GM21737 (cell line): ENCODE measurements at regions not wholly inside any gene's neighbourhood (a gene's known extent, or its start where the extent isn't known, plus 50 kb on each side); places are given as distances from the start of the nearest gene placed in this dataset.

Experiments used
- ATAC-seq: cut with Tn5 transposase; IDR thresholded peaks from one replicate; pipeline ENCODE4 v1.9.1; 2021; ENCODE audit warnings: mild to moderate bottlenecking, moderate library complexity; ENCODE audit not compliant: unreplicated experiment

DNA sequence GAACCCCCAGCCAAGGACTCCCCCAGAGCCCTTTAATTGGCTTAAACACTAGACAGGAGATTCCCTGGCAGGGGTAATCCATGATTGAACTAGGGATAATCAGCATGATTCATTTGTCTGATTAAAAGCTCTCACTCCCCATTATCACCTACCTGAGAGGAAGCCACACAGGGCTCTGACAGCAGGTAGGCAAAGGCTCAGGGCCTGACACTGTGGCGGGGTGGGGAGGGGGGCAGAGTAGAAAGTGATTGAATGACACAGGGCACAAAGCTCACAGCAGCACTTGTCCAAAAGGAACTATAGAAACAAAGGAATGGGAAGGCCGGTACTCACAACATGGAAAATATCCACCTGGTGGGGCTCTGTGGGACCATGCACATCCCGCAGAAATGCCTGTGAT lies 231.6 kb downstream of the MAFB start:
- ATAC-seq: no peak

DNA sequence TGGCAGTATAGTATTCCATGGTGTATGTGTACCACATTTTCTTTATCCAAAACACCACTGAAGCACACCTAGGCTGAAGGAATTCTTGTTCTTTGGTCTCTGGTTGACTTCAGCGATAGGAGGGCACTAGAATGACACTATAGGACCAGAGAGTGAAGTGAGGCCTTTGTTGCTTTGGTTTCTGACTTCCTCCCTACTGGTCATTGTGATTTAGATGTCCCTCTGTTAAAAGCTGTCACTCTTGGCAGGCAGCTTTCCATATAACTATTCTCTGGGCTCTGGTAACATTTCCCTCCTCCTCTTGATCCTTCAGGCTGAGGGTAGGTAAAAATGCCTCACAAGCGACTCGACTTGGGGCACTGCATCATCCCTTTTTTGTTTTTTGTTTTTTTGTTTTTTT lies 236.3 kb downstream of the MAFB start:
- no peak for ATAC-seq

DNA sequence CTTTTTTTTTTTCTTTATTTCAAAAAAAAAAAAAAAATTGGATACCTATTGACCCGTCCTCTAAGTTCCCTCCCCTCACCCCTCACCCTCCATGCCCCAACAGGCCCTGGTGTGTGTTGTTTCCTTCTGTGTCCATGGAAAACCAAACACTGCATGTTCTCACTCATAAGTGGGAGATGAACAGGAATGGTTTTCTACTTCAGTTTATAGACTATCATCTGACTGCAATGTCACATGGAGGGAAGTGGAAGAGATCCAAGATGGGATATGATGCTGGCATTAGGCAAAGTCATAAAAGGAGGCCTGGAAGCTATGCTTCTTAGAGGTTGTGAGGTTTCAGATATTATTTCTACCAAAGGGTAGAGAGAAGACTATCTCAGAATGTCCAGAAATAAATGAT lies 237.5 kb downstream of the MAFB start:
- no peak for ATAC-seq

DNA sequence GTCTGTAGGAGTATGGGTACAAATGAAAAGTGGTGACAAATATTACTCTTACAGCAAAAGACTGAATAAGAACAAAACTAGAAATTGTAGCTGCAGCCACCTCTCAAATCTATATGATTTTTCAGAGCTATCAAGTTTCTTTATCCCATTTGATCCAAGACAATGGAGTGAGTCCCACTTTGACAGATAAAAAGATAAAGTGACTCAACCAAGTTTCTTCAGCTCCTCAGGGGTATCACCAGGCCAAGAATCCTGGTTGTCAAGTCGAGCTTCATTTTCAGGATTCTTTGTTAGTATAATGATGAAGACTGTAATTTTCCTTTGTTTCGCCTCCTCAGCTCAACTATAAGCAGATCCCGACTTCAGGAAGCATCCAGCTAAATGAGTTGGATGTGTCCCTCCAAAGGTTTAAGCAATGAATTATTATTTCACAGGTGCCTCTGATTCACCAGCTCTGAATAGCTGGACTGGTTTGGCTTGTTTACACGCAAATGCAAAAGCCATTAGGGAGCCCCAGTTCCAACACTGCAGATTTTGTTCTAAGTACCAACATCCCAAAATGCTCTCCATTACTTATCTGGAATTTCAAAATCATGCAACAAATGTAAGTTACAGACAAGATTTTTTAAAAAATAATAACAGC lies 238.9 kb downstream of the MAFB start:
- ATAC-seq: no peak

DNA sequence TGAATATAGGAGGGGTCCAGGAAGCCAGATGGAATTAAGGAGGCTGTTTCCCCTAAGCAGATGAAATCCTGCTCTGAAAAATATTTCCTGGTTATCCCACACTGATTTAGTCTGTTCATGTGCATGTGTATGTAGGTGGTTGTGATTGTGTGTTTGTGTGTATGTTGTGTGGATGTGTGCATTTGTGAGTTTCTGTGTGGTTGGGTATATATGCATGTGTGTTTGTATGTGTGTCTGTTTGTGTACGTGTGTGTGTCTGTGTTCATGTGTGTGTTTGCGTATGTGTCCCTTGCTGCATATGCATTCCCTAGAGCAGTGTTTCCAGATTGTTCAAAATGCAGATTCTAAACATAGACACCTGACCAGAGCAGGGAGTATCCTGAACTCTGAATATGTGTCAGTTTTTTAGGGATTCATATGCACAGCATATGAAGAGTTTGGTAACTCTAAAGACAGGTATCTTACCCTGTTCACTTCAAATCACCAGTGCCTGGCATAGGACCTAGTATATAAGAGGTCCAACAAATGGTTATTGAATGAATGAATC lies 239.8 kb downstream of the MAFB start:
- ATAC-seq: no peak

DNA sequence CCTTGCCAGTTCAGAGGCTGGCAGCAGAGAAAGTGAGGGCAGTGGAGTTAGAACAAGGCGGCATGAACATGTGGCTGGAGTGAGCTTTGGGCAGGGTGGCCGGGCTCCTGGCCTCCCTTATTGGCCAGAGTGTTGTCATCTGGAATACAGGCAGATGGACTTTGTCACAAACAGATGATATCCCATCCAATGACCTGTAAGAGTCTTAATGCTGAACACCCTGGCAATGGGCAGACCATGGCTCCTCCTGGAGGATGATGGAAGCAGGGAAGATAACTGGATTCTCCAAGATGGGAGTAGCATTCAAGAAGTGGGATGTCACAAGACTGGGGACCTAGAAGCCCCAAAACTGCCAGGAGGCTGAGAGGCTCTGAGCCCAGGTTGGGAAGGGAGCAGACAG lies 242.1 kb downstream of the MAFB start:
- ATAC-seq: no peak

DNA sequence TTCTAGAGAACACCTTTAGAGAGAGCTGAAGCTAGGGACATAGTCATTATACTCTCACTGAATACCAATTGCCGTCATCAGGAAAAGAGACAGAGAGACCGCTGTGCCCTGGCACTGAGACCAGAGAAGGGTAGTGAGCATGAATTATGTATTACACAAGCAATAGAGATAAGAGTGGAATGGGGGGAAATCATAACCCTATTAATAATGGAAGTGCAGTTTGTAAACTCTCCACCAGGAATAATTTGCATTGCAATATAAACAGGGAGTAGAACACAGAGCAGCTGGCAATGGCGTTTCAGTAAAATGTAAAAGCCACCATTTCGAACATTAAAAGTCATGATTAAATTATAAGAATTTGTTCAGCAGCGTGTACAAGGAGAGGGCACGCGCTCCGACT lies 244.5 kb downstream of the MAFB start:
- ATAC-seq: no peak

DNA sequence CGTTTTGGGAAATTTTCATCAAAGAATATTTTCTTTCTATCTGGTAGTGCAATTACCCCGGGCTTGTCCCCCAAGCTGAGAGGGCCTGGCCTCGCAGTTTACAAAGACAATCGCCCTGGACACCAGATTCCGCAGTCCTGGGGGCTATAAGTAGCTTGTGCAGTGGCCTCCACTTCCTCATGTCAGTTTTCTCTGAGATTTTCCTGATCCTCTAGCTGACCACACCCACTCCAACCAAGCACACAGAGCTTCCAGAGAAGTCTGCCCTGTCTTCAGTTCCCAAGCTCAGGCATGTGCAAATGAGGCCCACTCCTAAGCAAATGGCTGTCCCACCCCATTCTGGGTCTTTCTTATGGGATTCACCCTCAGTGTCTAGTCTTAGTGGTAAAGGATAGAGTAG lies 245.3 kb downstream of the MAFB start:
- no peak for ATAC-seq

DNA sequence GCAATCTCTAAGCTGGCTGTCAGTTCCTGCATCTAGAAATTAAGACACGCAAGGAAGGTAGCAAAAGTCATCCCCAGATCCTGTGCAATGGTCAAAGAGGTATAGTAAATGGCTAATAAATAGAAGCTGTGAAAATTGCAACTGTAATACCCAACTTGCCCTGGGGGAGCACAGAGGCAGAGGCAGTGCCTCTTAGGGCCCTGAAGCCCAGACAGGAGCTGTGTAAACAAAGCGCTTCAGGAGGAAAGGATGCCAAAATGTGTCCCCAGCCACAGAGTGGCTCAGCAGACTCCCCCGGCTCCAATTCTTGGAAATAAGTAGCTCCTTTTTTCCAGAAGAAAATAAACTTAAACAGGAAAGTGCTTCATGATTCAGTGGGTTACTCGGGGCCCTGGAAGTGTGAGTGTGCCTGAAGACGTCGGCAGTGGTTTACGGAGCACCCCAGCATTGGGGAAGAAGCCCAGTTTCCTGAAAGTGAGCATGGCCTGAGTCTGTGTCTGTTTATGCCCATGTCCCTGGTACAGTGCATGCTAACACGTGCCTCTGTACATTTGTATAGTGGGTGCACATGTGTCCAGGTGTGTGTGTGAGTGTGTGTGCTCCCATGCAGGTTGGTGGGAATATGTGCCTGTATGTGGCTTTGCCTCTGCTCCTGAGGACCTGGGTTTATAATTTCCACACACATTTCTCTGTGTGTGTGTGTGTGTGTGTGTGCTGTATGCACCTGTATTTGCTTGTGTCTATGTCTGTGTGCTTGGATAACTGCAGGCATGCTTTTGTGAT lies 246.7 kb downstream of the MAFB start:
- ATAC-seq: no peak

DNA sequence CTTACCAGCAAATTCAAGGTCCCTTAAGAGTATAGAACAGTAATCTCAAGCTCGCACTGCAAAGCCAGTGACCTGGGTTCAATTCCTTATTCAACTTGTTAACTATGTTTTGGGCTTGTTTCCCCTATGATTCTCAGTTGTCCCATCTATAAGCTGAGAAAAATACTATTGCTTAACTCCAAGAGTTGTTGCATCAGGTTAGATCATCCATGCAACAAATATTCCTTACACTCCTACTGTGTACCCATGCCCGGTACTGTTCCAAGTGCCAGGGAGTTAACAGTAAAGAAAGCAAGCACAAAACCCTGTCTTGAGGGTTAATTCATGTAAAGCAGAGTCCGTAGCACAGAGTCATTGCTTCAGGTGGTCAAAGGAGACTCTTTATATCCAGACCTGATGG lies 247.3 kb downstream of the MAFB start:
- no peak for ATAC-seq

DNA sequence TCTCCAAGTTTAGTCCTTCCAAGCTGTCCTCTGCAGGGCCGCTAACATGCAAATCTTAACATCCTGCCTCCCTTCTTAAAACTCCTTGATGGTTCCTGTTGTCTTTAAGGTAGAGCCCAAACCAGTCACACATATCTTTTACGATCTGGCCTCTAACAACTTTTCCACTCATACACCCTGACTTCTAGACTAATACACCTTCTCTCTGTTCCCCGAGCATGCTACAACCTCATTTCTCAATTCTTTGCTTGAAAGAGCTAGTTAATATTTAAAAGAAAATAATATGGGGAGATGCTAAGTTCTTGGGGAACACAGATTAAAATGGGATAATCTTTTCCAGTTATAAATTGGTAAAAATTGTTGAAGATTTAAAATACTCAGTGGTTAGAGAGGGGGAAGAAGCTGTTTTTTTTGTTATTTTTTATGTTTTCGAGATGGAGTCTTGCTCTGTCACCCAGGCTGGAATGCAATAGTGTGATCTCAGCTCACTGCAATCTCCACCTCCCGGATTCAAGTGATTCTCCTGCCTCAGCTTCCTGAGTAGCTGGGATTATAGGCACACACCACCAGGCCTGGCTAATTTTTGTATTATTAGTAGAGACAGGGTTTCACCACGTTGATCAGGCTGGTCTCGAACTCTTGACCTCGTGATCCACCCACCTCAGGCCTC lies 250.7 kb downstream of the MAFB start:
- no peak for ATAC-seq

DNA sequence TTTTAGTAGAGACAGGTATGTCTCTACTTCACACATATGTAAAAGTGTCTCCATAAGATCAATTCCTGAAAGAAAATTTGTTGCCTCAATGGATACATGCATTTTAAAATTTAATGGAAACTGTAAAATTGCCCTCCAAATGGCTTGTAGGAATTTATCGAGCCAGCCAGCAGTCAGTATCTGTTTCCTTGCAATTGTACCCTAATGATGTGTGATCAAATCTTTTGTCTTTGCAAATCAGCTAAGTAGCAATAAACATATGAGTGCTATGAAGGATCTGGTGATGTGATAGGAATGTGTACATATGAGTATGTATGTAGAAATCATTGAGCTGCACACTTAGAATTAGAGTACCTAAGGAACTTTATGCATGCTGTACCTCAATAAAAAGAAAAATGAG lies 253.0 kb downstream of the MAFB start:
- no peak for ATAC-seq

DNA sequence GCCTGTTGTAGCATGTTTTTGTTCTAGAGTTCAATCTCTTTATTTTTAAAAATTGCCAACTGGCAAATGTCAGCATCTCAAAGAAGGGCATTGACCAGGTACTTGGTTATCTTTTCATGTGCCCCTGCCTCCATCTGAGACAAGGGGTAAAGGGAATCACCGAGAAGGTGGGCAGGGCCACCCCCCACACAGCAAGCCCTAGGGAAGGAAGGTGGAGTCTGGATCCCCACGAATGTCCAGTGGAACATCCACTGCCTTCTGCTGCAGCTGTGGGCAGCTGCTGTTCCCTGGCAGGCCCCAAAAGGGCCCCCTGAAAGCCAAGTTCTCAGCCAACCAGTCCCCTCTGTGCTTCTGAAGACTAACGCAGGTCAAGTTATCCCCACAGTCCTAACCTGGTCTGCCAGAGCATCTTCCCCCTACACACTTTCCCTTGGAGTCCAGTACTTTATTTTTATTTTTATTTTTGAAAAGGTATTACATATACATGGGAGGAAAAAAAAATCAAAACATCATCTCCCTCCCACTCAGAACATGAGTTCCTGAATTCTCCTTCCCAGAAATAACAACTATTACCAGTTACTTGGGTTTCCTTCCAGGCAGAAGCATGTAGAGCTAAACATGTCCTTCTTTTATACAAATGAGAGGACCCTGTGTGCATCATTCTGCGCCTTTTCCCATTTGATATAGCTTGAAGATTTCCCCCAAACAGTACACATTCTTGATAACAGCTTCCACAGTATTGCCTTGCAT lies 253.7 kb downstream of the MAFB start:
- no peak for ATAC-seq

DNA sequence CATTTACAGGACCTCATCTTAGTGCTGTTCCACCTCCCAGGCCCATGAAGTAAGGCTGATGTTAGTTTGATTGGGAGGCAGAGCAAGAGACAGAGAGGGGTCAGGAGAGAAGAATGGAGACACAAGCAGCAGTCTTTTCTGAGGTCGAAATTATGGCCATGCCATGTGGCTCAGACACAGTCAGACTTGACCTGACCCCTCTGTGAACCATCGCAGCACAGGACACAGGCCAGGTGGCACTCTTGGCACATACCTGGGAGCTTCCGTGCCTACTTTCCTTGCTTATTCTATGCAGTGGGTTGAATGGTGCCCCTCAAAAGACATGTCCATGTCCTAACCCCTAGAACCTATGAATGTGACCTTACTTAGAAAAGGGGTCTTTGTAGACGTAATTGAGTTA lies 254.9 kb downstream of the MAFB start:
- ATAC-seq: no peak

DNA sequence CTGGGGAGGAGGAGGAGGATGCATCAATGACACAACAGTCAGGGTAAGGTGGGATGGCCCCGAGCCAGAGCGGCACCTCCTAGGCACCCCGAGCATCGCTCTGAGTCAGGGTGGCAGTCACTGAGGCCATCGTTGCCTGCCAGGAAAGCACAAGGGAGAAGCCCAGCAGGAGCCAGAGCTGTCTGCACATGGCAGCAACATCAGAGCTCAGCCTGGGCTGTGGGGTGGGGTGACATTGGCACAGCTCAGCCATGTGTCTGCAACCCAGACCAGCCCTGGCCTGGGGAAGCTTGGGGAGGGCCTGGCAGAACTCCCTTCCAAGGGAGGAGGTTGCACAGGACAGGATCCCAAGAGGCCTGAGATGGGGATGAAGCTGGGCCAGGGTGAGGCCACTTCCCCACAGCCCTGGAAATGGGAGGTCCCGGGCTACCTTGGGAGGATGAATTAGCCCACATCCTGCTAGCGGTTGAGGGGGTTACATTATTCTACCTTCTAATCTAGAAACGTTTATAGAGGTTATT lies 255.6 kb downstream of the MAFB start:
- no peak for ATAC-seq

DNA sequence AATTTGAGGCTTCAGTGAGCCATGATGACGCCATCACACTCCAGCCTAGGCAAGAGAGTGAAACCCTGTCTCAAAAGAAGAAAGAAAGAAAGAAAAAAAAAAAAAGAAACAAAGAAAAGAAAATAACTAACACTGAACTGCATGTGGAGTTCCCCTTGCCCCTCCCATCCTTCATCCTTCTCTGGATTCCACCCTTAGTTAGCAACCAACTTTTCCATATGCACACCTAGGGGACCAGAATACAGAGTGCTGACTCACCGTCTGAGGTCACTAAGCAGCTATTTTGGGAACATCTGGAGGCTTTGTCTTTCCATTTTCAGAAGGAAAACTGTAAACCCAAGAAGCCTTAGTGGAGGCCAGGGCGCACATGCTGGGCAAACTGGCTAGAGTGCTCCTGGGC lies 257.4 kb downstream of the MAFB start:
- no peak for ATAC-seq

DNA sequence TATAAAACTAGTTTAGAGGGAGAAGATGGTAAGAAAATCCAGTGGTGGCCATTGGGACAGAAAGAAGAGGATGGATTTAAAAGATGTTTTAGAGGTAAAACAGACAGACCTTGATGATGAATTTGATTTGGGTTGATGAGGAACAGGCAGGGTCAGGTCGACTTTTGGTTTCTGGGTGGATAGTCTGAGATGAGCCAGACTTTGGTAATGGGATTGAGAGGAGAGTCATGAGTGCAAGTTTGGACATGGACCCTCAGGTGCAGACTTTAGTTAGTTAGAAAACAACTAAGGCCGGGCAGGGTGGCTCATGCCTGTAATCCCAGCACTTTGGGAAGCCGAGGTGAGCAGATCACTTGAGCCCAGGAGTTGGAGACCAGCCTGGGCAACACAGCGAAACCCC lies 257.9 kb downstream of the MAFB start:
- ATAC-seq: no peak

DNA sequence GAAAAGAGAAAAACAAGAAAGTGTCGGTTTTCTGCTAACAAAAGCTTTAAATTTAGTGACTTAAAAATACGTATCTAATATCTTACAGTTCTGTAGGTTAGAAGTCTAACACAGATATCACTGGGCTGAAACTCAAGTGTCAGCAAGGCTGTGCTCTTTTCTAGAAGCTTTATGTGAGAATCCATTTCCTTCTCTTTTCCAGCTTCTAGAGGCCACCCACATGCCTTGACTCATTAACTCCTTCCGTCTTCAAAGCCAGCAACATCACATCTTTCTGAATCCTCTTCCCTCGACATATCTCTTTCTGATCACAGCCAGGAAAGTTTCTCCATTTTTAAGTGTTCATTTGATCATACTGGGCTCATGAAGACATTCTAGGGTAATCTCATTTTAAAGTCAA lies 262.0 kb downstream of the MAFB start:
- no peak for ATAC-seq

DNA sequence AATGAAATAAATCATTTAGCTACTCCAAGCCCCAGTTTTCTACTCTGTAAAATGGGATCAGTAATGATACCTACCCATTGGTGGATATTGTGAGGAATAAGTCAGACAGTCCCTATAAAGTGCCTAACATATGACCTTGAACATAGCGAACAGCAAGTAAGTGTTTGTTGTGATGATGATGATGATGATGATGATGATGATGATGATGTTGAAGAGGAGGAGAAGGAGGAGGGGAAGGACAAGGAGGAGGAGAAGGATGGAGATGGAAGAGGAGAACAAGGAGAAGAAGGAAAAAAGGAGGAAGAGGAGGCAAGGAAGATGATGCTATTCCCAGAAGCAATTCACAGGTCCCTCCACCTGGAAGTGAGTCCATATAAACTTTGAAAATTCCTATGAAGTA lies 264.3 kb downstream of the MAFB start:
- no peak for ATAC-seq

DNA sequence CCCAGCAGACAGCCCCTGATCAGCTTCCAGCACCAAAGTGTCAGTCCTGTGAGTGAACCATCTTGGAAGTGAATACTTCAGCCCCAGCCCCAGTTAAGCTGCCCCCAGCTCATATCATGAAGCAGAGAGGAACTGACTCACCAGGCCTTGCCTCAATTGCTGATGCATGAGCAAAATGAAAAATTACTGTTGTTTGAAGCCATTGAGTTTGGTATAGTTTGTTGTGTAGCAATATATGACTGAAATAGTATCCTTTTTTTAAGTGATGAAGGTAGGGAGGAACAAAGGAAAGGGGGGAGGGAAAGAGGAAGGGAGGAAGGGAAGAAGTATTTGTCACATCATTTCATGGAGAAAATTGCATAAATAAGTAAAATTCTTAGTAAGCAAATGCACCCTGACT lies 266.4 kb downstream of the MAFB start:
- no peak for ATAC-seq

DNA sequence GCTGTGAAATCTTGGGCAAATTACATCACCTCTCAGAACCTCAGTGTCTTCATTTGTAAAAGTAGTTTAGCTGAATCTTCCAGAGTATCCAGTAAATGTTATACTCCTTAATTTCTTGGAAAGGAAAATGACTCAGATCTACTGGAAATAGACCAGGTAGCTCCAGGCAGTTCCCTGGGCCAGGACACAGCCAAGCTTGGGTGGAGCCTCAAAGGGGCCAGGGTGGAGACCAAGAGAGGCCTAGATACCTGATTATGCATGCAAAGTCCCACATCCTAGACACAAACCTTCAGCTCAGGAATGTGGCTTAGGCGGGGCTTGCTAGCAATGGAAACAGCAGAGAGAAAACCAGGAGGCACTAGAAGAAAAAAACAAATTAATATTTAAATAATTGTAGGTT lies 272.8 kb downstream of the MAFB start:
- ATAC-seq: no peak
